NCI-H2107 treated with DMSO at 0.1 percent for 48 hours (cell line): ENCODE measurements at regions not wholly inside any gene's neighbourhood (a gene's known extent, or its start where the extent isn't known, plus 50 kb on each side); places are given as distances from the start of the nearest gene placed in this dataset.

Experiments
- DNase-seq: peaks from one replicate; lab custom pipeline; 2025; ENCODE audit not compliant: unreplicated experiment; lab: John Stamatoyannopoulos, UW

GRCh38 chr16:51357839-51358238, 206.8 kb upstream of the SALL1 start:
- no peak for DNase-seq

GRCh38 chr16:51355875-51356274, 204.8 kb upstream of the SALL1 start:
- no peak for DNase-seq

- DNase-seq = no peak
Measured at GRCh38 chr16:51355195-51355594, 204.1 kb upstream of the SALL1 start.

DNA sequence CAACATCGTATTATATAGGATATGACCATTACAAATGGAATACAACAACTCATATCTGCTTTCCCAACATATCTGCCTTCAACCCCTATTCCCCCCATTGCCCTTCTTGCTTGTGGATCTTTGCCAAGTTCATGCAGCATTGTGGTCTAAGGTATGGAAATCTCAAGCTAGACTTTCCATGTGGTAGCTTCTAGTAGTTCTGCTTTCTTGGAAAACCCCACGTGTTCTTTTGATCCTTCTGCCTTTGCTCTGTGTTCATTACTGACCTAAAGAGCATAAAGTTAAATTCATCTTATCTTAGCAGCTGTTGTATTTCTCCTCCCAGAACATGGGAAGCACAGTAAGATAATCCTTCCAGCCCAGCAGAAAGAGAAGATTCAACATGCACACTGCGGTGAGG, 202.0 kb upstream of the SALL1 start:
- no peak for DNase-seq

GRCh38 chr16:51349626-51350025, 198.6 kb upstream of the SALL1 start:
- no peak for DNase-seq

DNA sequence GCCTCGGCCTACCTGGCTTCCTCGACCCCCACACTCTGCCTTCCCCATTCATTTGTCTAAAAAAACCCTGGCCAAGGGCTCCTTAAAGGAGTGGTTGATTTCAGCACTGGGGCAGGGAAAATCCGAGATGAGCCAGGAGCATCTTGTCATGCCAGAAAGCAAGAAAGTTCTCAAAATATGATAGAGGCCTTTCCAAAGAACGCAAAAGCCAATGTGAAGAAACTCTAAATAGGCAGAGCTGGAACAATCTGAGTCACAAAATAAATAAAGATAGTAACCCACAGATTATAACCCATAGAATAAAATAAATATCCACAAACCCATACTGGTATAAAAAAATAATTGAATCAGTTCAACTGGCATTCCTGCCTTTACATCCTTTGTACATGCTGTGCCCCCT, 192.3 kb upstream of the SALL1 start:
- DNase-seq = no peak

DNA sequence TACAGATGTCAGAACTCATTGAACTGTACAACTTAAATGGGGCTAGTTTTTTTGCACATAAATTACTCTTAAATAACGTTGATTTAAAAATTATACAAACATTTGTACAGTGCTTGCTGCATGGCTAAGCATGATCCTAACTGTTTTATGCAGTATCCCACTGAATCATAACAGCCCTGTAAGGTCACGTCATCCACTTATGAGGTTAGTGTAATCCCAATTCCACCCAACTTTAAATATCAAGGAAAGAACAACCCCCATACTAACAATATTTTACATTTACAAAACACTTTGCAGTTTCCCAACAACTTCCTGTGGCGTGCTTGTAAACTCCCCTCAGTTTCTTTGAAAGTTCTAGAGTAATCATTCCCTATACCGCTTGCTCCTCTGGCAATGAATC, 190.1 kb upstream of the SALL1 start:
- no peak for DNase-seq

GRCh38 chr16:51337662-51338061, 186.6 kb upstream of the SALL1 start:
- DNase-seq = no peak

- DNase-seq = no peak
Measured at GRCh38 chr16:51328733-51329132, 177.7 kb upstream of the SALL1 start.

DNA sequence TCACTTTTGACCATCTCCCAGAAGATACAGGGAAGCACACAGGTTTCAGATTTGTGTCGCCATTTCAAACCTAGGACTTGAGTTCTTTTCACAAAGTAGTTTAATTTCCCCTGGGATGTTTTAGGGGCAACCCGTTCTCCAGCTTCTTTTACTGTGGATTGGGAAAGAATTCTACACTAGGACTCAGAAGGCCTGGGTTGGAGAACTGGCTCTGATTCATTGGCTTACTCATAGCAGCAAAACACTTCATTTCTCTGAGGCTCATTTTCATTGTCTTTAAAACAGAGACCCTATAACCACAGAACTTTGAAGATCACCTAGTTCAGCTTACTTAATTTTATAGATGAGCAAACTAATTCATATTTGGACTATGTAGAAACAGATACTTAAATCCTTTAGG, 175.9 kb upstream of the SALL1 start:
- DNase-seq = no peak

DNA sequence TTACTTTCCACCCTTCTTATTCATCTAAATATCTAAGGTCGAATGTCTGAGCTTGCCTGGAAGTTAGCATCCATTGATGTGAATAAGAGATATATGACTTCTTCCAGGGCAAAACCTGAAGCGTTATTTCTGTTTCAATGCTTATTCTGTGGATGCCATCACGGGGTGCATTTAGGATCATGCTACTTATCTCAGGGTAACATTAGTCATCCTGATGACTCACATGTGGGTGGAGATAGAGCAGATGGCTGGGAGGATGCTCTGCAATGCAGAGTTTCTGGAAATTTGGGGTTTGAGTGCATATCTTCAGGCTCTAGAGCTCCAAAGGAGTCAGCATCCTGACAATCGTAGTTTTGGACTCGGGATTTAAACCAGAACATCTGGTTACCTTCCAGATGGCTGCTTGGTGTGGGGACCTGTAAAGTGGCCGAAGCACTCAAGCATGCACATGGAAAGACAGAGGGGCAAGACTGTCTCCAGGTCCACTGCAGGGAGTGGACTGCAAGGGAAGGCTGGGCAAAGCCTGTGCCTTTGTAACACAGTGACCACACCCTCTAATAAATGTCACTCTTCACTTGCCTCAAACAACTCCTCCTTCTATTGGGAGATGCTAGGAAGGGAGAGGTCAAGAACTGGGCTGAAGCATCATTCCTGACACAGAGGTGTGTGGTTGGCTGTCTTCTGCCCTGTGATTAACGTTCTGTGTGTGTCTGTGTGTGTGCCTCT, 175.2 kb upstream of the SALL1 start:
- DNase-seq = no peak

DNA sequence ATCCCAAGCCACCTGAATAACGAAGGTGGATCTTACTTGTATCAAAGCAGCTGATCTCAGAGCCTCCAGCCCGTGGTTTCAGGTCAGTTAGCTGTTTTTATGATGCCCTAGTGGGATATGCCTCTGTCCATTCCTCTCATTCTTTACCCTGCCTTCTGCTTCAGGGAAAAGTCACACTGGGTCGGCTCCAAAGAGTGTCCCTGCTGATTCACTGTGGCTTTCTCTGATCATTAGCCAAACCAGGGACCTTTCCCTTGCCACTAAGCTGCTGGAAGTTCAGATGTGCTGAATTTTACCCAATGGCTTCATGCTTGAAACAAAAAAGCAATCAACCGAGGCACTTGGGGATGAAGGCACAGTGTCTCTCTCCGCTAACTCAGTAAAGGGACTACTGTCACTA, 170.2 kb upstream of the SALL1 start:
- no peak for DNase-seq

GRCh38 chr16:51317575-51317974, 166.5 kb upstream of the SALL1 start:
- DNase-seq = no peak

GRCh38 chr16:51313198-51313597, 162.1 kb upstream of the SALL1 start:
- no peak for DNase-seq

DNA sequence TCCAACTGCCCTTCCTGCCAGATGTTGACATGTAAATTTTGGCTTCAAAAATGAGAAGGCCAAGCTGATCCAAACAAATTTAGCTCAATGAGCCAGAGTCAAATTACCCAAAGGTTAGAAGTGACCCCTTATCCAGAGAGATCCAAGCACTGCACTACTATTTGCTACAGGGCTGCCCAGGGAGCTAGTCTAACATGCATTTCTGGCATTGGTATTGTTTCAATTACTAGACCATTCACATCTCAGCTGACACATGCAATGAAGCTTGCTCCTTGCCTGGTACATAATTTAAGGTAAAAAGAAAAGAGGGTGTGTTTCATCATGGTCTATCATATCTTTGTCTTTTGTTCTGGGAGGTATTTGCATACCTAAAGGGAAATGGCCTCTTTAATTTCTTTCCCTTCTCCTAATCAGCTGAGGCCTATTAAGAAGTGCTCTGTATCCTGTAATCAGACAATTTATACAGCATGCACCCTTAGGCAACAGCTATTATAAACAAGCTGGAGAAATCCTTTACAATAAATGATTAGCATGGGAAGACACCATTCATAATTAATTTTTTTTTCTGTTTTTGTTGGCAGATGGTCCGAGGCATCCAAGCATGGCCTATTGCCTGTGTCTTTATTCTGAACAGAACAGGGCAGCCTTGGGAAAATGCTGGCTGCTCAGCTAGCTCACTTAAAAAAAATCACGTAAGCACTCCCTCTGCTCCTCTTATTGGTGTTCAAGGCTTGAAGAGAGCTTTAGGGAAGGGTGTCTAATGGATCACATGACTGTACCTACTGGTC, 161.5 kb upstream of the SALL1 start:
- DNase-seq = no peak

GRCh38 chr16:51310159-51310558, 159.1 kb upstream of the SALL1 start:
- no peak for DNase-seq

GRCh38 chr16:51306886-51307595, 156.0 kb upstream of the SALL1 start:
- no peak for DNase-seq

DNA sequence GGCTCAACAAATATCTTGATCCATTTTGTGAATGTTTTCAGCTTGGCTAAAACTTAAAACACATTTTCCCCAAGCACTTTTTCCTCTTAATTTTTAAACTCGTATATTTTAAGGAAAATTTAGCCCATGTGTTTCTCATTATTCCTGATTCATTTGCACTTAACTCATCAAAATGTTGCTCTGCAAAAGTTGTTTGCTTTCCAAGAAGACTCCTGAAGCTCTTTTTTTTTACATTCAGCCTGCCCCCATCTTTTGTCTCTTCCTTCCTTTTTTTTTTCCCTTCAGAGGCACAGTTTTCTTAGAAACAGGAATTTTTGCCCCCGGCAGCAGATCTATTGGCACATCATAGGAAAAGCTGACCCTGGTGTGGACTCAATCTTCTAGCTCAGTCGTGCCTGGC, 155.0 kb upstream of the SALL1 start:
- no peak for DNase-seq

- DNase-seq = no peak
Measured at GRCh38 chr16:51305337-51305736, 154.3 kb upstream of the SALL1 start.

DNA sequence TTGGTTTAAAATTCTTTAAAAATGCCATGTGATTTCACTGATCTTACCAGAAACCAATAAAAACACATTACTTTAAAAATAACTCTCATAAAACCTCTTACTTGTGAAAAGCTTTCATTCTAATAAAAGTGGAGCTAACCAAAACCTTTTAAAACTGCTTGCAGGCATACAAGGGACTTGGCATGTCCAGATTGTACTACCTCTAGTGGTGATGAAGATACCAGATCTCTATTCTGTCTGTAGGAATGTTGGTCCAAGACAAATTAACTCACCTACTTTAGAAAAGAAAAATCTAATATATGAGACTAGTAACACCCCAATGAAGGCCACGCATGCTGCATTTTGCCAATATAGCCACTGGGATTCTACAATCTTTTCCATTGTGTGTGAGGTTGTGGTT, 151.0 kb upstream of the SALL1 start:
- no peak for DNase-seq

- DNase-seq = no peak
Measured at GRCh38 chr16:51298800-51299199, 147.7 kb upstream of the SALL1 start.
